ENCODE measurements at regions not wholly inside any gene's neighbourhood (a gene's known extent, or its start where the extent isn't known, plus 50 kb on each side); places are given as distances from the start of the nearest gene placed in this dataset.

DNA sequence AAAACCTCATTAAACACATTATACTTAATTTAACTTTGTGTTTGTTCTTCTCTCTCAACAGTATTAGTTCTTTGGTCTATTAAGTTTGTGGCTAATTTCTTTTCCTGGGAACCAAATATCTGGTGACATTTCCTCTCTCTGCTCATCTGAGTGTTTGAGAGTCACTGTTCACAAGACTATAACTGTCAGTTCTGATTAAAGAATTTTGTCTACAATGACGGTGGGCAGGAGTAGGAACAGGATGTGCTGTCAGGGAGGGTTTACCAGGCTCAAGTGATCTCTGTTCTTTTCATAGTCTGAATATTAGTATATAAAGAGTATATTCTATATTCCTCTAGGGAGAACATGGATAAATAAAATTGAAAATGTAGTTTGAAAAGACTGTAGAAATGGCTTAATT is 92.9 kb downstream of the ALG10B start:
- Histone ChIP-seq H3K36me3 (no peaks in the 10 kb centered on the region), H3K9me3 (peaks cover 0 to 12% (median 0%) of the 10 kb centered on the region in 11 donors), H3K4me3 (no peak overlapping the region), H3K4me1 (no peaks in the 10 kb centered on the region), H3K27ac (no peak overlapping the region), H3K27me3 (no peaks in the 10 kb centered on the region)
- DNase-seq = no peak
- 21 to 37% methylated on average over 1 of the region's 1 CpG for WGBS, 2 donors
- intact Hi-C loops (cut with DNase I) = no loop called here
- ATAC-seq = no peak
- TF ChIP-seq, protein P1, sequence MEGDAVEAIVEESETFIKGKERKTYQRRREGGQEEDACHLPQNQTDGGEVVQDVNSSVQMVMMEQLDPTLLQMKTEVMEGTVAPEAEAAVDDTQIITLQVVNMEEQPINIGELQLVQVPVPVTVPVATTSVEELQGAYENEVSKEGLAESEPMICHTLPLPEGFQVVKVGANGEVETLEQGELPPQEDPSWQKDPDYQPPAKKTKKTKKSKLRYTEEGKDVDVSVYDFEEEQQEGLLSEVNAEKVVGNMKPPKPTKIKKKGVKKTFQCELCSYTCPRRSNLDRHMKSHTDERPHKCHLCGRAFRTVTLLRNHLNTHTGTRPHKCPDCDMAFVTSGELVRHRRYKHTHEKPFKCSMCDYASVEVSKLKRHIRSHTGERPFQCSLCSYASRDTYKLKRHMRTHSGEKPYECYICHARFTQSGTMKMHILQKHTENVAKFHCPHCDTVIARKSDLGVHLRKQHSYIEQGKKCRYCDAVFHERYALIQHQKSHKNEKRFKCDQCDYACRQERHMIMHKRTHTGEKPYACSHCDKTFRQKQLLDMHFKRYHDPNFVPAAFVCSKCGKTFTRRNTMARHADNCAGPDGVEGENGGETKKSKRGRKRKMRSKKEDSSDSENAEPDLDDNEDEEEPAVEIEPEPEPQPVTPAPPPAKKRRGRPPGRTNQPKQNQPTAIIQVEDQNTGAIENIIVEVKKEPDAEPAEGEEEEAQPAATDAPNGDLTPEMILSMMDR (IDR thresholded peaks at IDR 0.05) = no peak

DNA sequence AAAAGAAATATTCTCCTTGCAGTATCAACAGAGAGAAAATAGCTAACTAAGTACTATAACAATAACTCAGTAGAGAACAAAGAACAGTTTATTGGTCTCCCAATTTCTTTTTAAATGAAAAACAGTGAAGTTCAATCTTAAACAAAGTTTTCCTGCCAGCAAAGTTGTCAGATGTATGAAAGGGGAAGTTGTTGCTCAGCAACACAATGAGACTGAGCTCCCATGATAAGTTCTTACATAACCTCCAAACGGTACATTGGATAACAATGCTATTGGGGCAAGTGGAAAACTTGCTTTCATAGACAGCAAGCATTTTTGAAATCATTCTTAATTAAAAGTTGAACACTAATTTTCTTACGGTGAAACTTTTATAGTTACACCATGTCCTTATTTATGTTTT is 94.9 kb downstream of the ALG10B start:
- H3K27ac ChIP-seq = no peak overlapping the region
- no peak for DNase-seq
- TF ChIP-seq, protein P1 (IDR thresholded peaks at IDR 0.05) = no peak
- no peak overlapping the region for H3K4me3 ChIP-seq
- no peaks in the 10 kb centered on the region for H3K36me3 ChIP-seq
- no peak for ATAC-seq
- H3K27me3 ChIP-seq = no peaks in the 10 kb centered on the region
- intact Hi-C loops (cut with DNase I) = no loop called here
- WGBS, 2 donors = 59 to 67% methylated on average over 2 of the region's 2 CpGs
- H3K9me3 ChIP-seq = peaks cover 0 to 5% (median 0%) of the 10 kb centered on the region in 11 donors
- no peaks in the 10 kb centered on the region for H3K4me1 ChIP-seq

DNA sequence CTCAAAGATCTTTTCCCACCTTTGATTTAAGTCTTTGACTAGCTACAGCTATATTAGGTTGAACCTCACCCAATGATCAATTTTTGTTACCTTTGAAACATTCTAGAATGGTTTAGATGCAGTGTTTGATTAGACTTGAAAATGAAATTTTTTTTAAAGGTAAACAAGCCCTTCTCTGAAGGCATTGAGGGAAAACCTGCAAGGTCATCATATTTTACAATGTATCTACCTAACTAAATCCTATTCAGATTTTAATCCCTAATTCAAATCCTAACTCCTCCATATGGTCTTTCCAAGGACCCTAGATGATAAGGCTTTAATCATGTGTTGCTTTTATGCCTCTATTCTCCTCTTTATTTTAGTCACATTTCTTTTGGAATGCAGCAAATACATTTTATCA is 95.4 kb downstream of the ALG10B start:
- no peaks in the 10 kb centered on the region for H3K4me1 ChIP-seq
- ATAC-seq (no peak), DNase-seq (no peak)
- no peaks in the 10 kb centered on the region for H3K27me3 ChIP-seq
- intact Hi-C loops (cut with DNase I) = no loop called here
- no peak overlapping the region for H3K27ac ChIP-seq
- TF ChIP-seq, protein P1 (IDR thresholded peaks at IDR 0.05) = no peak
- no peak overlapping the region for H3K4me3 ChIP-seq
- H3K36me3 ChIP-seq = no peaks in the 10 kb centered on the region
- H3K9me3 ChIP-seq = peaks cover 0 to under 1% (median 0%) of the 10 kb centered on the region in 11 donors

DNA sequence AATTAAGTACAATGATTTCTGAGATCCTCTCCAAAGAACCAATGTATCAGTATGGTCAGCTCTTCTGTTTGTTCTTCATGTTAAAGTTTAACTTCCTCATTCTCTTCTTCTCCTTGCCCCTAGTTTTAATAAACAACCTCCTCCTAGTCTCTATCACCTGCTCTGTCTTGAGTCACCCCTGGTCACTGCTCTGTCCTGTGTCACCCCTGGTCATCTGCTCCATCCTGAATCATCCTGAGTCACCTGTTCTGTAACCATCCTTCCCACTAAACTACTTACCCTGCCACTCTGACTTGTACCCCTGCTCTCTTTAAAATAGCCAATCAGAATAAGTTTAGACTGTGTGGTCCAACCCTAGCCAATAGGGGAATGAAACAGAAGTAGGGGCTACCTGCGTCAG is 100.5 kb downstream of the ALG10B start:
- H3K27me3 ChIP-seq = no peaks in the 10 kb centered on the region
- TF ChIP-seq, protein P1 (IDR thresholded peaks at IDR 0.05) = no peak
- intact Hi-C loops (cut with DNase I) = no loop called here
- no peaks in the 10 kb centered on the region for H3K36me3 ChIP-seq
- DNase-seq = no peak
- H3K9me3 ChIP-seq = peaks cover 0 to 14% (median 0%) of the 10 kb centered on the region in 11 donors
- 90 to 91% methylated on average over 1 of the region's 1 CpG for WGBS, 2 donors
- H3K4me3 ChIP-seq = no peak overlapping the region
- no peaks in the 10 kb centered on the region for H3K4me1 ChIP-seq
- no peak overlapping the region for H3K27ac ChIP-seq
- ATAC-seq = no peak

DNA sequence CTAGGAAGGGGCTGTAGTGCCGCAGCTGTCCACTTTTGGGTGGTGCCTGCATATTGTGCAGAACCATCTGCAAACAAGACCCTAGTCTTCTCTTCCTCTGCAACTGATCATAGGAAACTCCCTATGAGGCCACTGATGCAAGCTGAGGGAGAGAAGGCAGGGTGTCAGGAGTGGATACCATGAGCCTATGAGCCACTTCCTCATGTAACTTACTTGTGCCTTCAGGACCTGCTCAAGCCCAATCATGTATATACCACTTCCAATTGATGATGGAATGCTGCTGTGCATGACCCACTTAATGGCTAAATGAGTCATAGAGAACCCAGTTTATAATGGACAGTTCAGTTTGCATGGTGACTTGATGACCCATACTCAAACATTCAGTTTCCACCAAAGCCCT is 107.9 kb downstream of the ALG10B start:
- ATAC-seq (no peak), DNase-seq (no peak)
- Histone ChIP-seq H3K9me3 (peaks cover 0 to 18% (median 0%) of the 10 kb centered on the region in 11 donors), H3K4me3 (no peak overlapping the region), H3K27me3 (no peaks in the 10 kb centered on the region), H3K36me3 (no peaks in the 10 kb centered on the region), H3K27ac (no peak overlapping the region), H3K4me1 (no peaks in the 10 kb centered on the region)
- TF ChIP-seq, protein P1 (IDR thresholded peaks at IDR 0.05) = no peak
- WGBS, 2 donors = 91 to 92% methylated on average over 1 of the region's 1 CpG
- intact Hi-C loops (cut with DNase I) = no loop called here

All from heart right ventricle (tissue), 16 donors.